Stimulated activated memory B cell treated with anti-CD40 and anti-IgM and Interleukin-4, amounts not matched to agents 10 μg/mL and 1 μg/mL and 100 μg/mL, for 72 hours (primary cell): ENCODE measurements at regions not wholly inside any gene's neighbourhood (a gene's known extent, or its start where the extent isn't known, plus 50 kb on each side); places are given as distances from the start of the nearest gene placed in this dataset.
"Not testable (repeated sequence)": the region's sequence is repeated elsewhere in the genome, so short reads cannot be mapped to it uniquely, and the experiment has no call there.

Experiments used
- ATAC-seq: fragments of 150-1000 bp; cut with Tn5 transposase; 2 replicates; pipeline ENCODE4 v1.10.0; 2021
- H3K27ac Mint-ChIP-seq: one replicate; pipeline ENCODE4 v1.8.0; 2022; ENCODE audit warnings: mild to moderate bottlenecking, mixed read lengths
- H3K27me3 Mint-ChIP-seq: one replicate; pipeline ENCODE4 v1.8.0; 2022; ENCODE audit warnings: mixed read lengths
- H3K36me3 Mint-ChIP-seq: one replicate; pipeline ENCODE4 v1.8.0; 2022; ENCODE audit warnings: mixed read lengths
- H3K4me1 Mint-ChIP-seq: one replicate; pipeline ENCODE4 v1.8.0; 2022; ENCODE audit warnings: mixed read lengths
- H3K4me3 Mint-ChIP-seq: one replicate; pipeline ENCODE4 v1.8.0; 2022; ENCODE audit warnings: mild to moderate bottlenecking, moderate library complexity, mixed read lengths
- H3K9me3 Mint-ChIP-seq: one replicate; pipeline ENCODE4 v1.8.0; 2022; ENCODE audit warnings: mixed read lengths

DNA sequence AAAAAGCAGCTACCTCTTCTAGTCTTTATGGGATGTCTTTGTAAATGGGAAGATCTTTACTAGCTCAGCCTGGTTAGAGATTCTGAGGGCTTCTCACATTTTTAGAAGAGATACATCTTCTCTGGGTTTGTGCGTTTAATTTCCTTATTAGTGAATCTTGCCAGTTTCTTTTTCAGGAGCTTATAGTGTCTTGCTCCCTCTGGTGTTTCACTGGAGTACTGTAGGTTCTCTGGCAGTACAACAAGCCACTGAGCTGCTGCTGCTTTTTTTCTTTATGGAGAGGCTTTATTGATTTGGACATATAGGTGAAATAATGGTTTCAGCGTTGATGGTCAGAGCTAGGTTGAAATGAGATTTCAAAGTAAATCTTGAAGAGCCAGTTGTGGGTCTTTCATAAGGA, 82.9 kb downstream of the LAS1L start:
- no peaks in the 10 kb centered on the region for H3K9me3 Mint-ChIP-seq
- H3K4me1 Mint-ChIP-seq: no peaks in the 10 kb centered on the region
- H3K27me3 Mint-ChIP-seq: no peaks in the 10 kb centered on the region
- no peak for ATAC-seq
- peak overlapping the region; percentile 32 for H3K27ac Mint-ChIP-seq
- peaks cover 4% of the 10 kb centered on the region for H3K36me3 Mint-ChIP-seq
- H3K4me3 Mint-ChIP-seq: no peak overlapping the region

DNA sequence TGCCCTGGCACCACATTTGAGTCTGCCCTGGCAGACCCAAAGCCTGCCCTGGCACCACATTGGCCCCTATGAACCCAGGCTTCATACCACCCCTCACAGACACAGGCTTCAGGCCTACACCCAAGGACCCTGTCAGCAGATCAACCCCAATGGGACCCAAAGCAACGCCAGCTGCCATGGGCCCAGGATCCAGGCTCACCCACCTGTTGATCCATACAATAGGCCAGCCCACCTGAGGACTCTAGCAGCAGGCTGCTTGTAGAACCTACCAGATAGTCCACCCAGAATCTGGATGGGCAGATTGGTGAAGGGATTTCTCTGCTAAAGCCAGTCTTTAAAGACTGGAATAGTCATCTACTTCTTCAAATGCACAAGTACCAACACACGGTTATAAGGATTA, 114.4 kb downstream of the LAS1L start:
- Mint-ChIP-seq H3K36me3 (peaks cover 15% of the 10 kb centered on the region), H3K4me1 (no peaks in the 10 kb centered on the region), H3K9me3 (peaks cover 11% of the 10 kb centered on the region), H3K27me3 (no peaks in the 10 kb centered on the region), H3K27ac (no peak overlapping the region), H3K4me3 (no peak overlapping the region)
- ATAC-seq: no peak

GRCh38 chrX:65407662-65408061, 126.9 kb downstream of the LAS1L start:
- not testable (repeated sequence) for H3K4me3 Mint-ChIP-seq, H3K27ac Mint-ChIP-seq, H3K36me3 Mint-ChIP-seq, H3K9me3 Mint-ChIP-seq, H3K4me1 Mint-ChIP-seq, ATAC-seq
- H3K27me3 Mint-ChIP-seq: peaks cover 23% of the 10 kb centered on the region

- peak; percentile 47 for ATAC-seq
- peaks cover 8% of the 10 kb centered on the region for H3K4me1 Mint-ChIP-seq
- peaks cover 23% of the 10 kb centered on the region for H3K27me3 Mint-ChIP-seq
- peak overlapping the region; percentile 64 for H3K27ac Mint-ChIP-seq
- H3K36me3 Mint-ChIP-seq: no peaks in the 10 kb centered on the region
- H3K4me3 Mint-ChIP-seq: peak overlapping the region; percentile 82
- H3K9me3 Mint-ChIP-seq: peaks cover 6% of the 10 kb centered on the region
These were observed 127.4 kb downstream of the LAS1L start for GRCh38 chrX:65407157-65407626.

DNA sequence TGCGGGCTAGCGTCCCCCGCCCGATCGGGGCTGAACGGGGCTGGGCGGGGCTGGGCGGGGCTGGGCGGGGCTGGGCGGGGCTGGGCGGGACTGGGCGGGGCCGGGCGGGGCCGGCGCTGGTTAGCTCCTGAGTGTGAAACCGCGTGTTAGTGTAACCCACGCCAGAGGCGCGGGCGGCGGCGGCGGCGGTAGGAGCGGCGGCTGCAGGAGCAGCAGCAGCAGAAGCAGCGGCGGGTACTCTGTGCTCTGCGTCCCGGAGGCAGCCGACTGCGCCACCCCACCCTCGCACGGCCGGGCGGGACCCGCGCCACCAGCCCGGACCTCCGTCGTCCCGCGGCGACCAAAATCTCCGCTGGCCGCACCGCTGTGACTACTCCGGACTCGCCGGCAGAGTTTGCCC, 128.1 kb downstream of the LAS1L start:
- Mint-ChIP-seq H3K4me1 (peaks cover 8% of the 10 kb centered on the region), H3K27ac (peak overlapping the region; percentile 64), H3K36me3 (no peaks in the 10 kb centered on the region), H3K9me3 (peaks cover 6% of the 10 kb centered on the region), H3K27me3 (peaks cover 23% of the 10 kb centered on the region), H3K4me3 (peak overlapping the region; percentile 82)
- ATAC-seq: peak; percentile 60

GRCh38 chrX:65392284-65392683, 142.3 kb downstream of the LAS1L start:
- Mint-ChIP-seq H3K4me1 (no peaks in the 10 kb centered on the region), H3K27me3 (no peaks in the 10 kb centered on the region), H3K4me3 (no peak overlapping the region), H3K36me3 (peaks cover 39% of the 10 kb centered on the region), H3K27ac (no peak overlapping the region), H3K9me3 (peaks cover 9% of the 10 kb centered on the region)
- no peak for ATAC-seq

DNA sequence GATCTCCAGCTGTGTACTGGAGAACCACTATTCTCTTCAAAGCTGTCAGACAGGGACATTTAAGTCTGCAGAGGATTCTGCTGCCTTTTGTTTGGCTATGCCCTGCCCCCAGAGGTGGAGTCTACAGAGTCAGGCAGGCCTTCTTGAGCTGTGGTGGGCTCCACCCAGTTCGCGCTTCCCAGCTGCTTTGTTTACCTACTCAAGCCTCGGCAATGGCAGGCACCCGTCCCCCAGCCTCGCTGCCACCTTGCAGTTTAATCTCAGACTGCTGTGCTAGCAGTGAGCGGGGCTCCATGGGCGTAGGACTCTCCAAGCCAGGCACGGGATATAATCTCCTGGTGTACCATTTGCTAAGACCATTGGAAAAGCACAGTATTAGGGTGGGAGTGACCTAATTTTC, 145.5 kb downstream of the LAS1L start:
- H3K4me1 Mint-ChIP-seq, H3K27me3 Mint-ChIP-seq, ATAC-seq, H3K9me3 Mint-ChIP-seq, H3K27ac Mint-ChIP-seq, H3K4me3 Mint-ChIP-seq: not testable (repeated sequence)
- peaks cover 44% of the 10 kb centered on the region for H3K36me3 Mint-ChIP-seq
